ENCODE measurements at regions not wholly inside any gene's neighbourhood (a gene's known extent, or its start where the extent isn't known, plus 50 kb on each side); places are given as distances from the start of the nearest gene placed in this dataset.

GRCh38 chr5:106085136-106085535, 1585.6 kb downstream of the EFNA5 start:
- Histone ChIP-seq H3K9me3 (ENCODE audit: control insufficient read depth, insufficient read depth, low read depth, low read length) (no peaks in the 10 kb centered on the region), H3K4me1 (ENCODE audit: control insufficient read depth, insufficient read depth, low read length) (no peaks in the 10 kb centered on the region), H3K4me3 (ENCODE audit: low read depth, low read length) (no peak overlapping the region), H3K36me3 (ENCODE audit: control insufficient read depth in 2 of 2, insufficient read depth in 1 of 2, low read length in 2 of 2) (no peaks in the 10 kb centered on the region), H3K27ac (ENCODE audit: extremely low read depth, low read depth, low read length) (no peak overlapping the region)
- ChIA-PET POLR2A (no interaction called here), CTCF (no interaction called here)
- no peak for TF ChIP-seq ZIC2 (tag by site-specific recombination; IDR thresholded peaks at IDR 0.05)
- no peak for TF ChIP-seq ZSCAN4 (tag by site-specific recombination; IDR thresholded peaks at IDR 0.05)
- TF ChIP-seq ZNF221 (tag by site-specific recombination; IDR thresholded peaks at IDR 0.05; ENCODE audit: borderline replicate concordance) = no peak
- no peak for TF ChIP-seq ZNF132 (tag by site-specific recombination; IDR thresholded peaks at IDR 0.05; ENCODE audit: borderline replicate concordance)

- Histone ChIP-seq H3K36me3 (ENCODE audit: control insufficient read depth in 2 of 2, insufficient read depth in 1 of 2, low read length in 2 of 2) (no peaks in the 10 kb centered on the region), H3K9me3 (ENCODE audit: control insufficient read depth, insufficient read depth, low read depth, low read length) (no peaks in the 10 kb centered on the region), H3K27ac (ENCODE audit: extremely low read depth, low read depth, low read length) (no peak overlapping the region), H3K4me1 (ENCODE audit: control insufficient read depth, insufficient read depth, low read length) (no peaks in the 10 kb centered on the region), H3K4me3 (ENCODE audit: low read depth, low read length) (no peak overlapping the region)
- TF ChIP-seq AEBP2 (tag by site-specific recombination; IDR thresholded peaks at IDR 0.05; ENCODE audit: borderline replicate concordance) (no peak), ZNF394 (tag by site-specific recombination; IDR thresholded peaks at IDR 0.05; ENCODE audit: borderline replicate concordance) (no peak), ZBTB21 (tag by site-specific recombination; IDR thresholded peaks at IDR 0.05) (no peak)
- ChIA-PET POLR2A (no interaction called here), CTCF (no interaction called here)
These were observed 1590.2 kb downstream of the EFNA5 start for GRCh38 chr5:106080535-106080934.

GRCh38 chr5:106076655-106077054, 1594.1 kb downstream of the EFNA5 start:
- Histone ChIP-seq H3K36me3 (ENCODE audit: control insufficient read depth in 2 of 2, insufficient read depth in 1 of 2, low read length in 2 of 2) (no peaks in the 10 kb centered on the region), H3K4me3 (ENCODE audit: low read depth, low read length) (no peak overlapping the region), H3K27ac (ENCODE audit: extremely low read depth, low read depth, low read length) (no peak overlapping the region), H3K4me1 (ENCODE audit: control insufficient read depth, insufficient read depth, low read length) (no peaks in the 10 kb centered on the region), H3K9me3 (ENCODE audit: control insufficient read depth, insufficient read depth, low read depth, low read length) (no peaks in the 10 kb centered on the region)
- CTCF ChIA-PET = interaction anchor here (0.7 kb wide), 1 partner anchor 244 kb away, joined by 3 read pairs; no protein-coding TSS in a partner anchor
- POLR2A ChIA-PET = no interaction called here
- TF ChIP-seq ZNF148 (tag by site-specific recombination; IDR thresholded peaks at IDR 0.05; ENCODE audit: borderline replicate concordance) = no peak
- TF ChIP-seq, protein P1, sequence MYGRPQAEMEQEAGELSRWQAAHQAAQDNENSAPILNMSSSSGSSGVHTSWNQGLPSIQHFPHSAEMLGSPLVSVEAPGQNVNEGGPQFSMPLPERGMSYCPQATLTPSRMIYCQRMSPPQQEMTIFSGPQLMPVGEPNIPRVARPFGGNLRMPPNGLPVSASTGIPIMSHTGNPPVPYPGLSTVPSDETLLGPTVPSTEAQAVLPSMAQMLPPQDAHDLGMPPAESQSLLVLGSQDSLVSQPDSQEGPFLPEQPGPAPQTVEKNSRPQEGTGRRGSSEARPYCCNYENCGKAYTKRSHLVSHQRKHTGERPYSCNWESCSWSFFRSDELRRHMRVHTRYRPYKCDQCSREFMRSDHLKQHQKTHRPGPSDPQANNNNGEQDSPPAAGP (tag by site-specific recombination; IDR thresholded peaks at IDR 0.05) = no peak
- no peak for TF ChIP-seq ZNF521 (tag by site-specific recombination; IDR thresholded peaks at IDR 0.05)
- TF ChIP-seq ZNF221 (tag by site-specific recombination; IDR thresholded peaks at IDR 0.05; ENCODE audit: borderline replicate concordance) = no peak
- TF ChIP-seq ZNF626 (tag by site-specific recombination; IDR thresholded peaks at IDR 0.05) = no peak
- TF ChIP-seq ZFP41 (tag by site-specific recombination; IDR thresholded peaks at IDR 0.05; ENCODE audit: borderline replicate concordance) = no peak

All from HEK293 (cell line).